Thyroid gland (tissue), 4 donors: ENCODE measurements at regions not wholly inside any gene's neighbourhood (a gene's known extent, or its start where the extent isn't known, plus 50 kb on each side); places are given as distances from the start of the nearest gene placed in this dataset.

ENCODE experiments used
- DNase-seq, 2 donors: peaks; one replicate each; pipeline ENCODE4 v3.0.0-alpha.2; 2019
- H3K27ac ChIP-seq, 3 donors: fragments of 200-600 bp; sonication (generic); 1 replicate in 2 of 3; 2 replicates in 1 of 3; pipeline ENCODE4 v1.5.1; 2016 to 2019; ENCODE audit warnings: mild to moderate bottlenecking in 1 of 3, moderate library complexity in 1 of 3
- H3K27me3 ChIP-seq: fragments of 200-600 bp; sonication (generic); one replicate; pipeline ENCODE4 v1.5.1; 2019
- H3K36me3 ChIP-seq, 2 donors: fragments of 200-600 bp; sonication (generic); one replicate each; pipeline ENCODE4 v1.5.1; 2016 to 2019
- H3K4me1 ChIP-seq, 2 donors: fragments of 200-600 bp; sonication (generic); one replicate each; pipeline ENCODE4 v1.5.1; 2017 to 2019
- H3K4me3 ChIP-seq, 3 donors: fragments of 200-600 bp; sonication (generic); replicated peaks in 1 of 3; 1 replicate in 2 of 3; 2 replicates in 1 of 3; pipeline ENCODE4 v1.5.1; 2016; ENCODE audit warnings: mild to moderate bottlenecking in 1 of 3
- H3K9me3 ChIP-seq: fragments of 200-600 bp; sonication (generic); one replicate; pipeline ENCODE4 v1.5.1; 2017
- POLR2A ChIP-seq, 2 donors: fragments of 450-650 bp; IDR thresholded peaks; one replicate each; pipeline ENCODE4 v1.6.1; 2017; ENCODE audit warnings: antibody characterized with exemption in 2 of 2, mild to moderate bottlenecking in 2 of 2, moderate library complexity in 1 of 2
- WGBS, 2 donors: methylation state at CpG; one replicate each; pipeline ENCODE4 v1.1.5; 2017; 5-methylcytosine and 5-hydroxymethylcytosine counted together
- intact Hi-C: fragments of 100-400 bp; cut with DNase I; formaldehyde crosslinking; loops from one replicate; pipeline ENCODE4 v1.15.1; 2023
- TF ChIP-seq, protein P1 (sequence below), 6 experiments: fragments of 200-600 bp in 3 of 6; fragments of 450-650 bp in 3 of 6; sonication (generic) in 3 of 6; IDR thresholded peaks; one replicate each; pipeline ENCODE4 v1.5.1; 2016 to 2019; ENCODE audit warnings: antibody characterized with exemption in 6 of 6, mild to moderate bottlenecking in 2 of 6, inconsistent platforms in 1 of 6, moderate library complexity in 1 of 6

DNA sequence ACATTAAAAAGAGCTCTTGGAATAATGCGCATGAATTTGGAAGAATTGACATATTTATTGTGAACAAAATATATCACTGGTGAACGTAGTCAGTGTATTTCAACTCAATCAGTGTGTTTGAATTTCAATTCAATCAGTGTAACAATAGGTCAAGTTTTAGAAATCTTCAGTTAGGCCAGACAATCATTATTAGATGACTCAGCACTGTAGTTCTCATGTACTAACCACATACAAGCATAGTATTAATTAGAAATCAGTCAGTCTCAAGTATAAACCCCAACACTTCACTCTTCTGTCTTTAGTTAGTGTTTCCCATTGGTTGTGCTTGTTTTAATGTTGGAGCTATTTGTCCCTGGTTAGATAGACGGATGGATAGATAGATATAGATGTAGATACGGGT is 1247.9 kb downstream of the NXPH1 start:
- H3K36me3 ChIP-seq = no peaks in the 10 kb centered on the region
- no peak overlapping the region for H3K4me3 ChIP-seq
- H3K9me3 ChIP-seq = no peaks in the 10 kb centered on the region
- no peak for DNase-seq
- no peak overlapping the region for H3K27ac ChIP-seq
- H3K4me1 ChIP-seq = no peaks in the 10 kb centered on the region
- no peak for TF ChIP-seq POLR2A (IDR thresholded peaks at IDR 0.05)
- TF ChIP-seq, protein P1, sequence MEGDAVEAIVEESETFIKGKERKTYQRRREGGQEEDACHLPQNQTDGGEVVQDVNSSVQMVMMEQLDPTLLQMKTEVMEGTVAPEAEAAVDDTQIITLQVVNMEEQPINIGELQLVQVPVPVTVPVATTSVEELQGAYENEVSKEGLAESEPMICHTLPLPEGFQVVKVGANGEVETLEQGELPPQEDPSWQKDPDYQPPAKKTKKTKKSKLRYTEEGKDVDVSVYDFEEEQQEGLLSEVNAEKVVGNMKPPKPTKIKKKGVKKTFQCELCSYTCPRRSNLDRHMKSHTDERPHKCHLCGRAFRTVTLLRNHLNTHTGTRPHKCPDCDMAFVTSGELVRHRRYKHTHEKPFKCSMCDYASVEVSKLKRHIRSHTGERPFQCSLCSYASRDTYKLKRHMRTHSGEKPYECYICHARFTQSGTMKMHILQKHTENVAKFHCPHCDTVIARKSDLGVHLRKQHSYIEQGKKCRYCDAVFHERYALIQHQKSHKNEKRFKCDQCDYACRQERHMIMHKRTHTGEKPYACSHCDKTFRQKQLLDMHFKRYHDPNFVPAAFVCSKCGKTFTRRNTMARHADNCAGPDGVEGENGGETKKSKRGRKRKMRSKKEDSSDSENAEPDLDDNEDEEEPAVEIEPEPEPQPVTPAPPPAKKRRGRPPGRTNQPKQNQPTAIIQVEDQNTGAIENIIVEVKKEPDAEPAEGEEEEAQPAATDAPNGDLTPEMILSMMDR (IDR thresholded peaks at IDR 0.05) = no peak
- WGBS, 2 donors = 90 to 91% methylated on average over 4 of the region's 4 CpGs
- no peaks in the 10 kb centered on the region for H3K27me3 ChIP-seq
- intact Hi-C loops = no loop called here

DNA sequence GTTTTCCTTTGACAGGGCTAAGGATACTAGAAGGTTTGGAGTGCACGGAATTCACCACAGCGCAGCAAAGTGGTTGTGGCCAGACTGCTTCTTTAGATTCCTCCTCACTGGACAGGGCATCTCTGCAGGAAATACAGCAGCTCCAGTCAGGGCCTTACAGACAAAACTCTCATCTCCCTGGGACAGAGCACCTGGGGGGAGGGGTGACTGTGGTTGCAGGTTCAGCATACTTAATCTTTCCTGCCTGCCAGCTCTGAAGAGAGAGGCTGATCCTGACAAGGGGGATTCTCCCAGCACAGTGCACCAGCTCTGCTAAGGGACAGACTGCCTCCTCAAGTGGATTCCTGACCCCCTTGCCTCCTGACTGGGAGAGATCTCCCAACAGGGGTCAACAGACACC is 1257.9 kb downstream of the NXPH1 start:
- Histone ChIP-seq H3K27ac (no peak overlapping the region), H3K27me3 (no peaks in the 10 kb centered on the region), H3K4me3 (no peak overlapping the region), H3K4me1 (no peaks in the 10 kb centered on the region), H3K36me3 (no peaks in the 10 kb centered on the region), H3K9me3 (no peaks in the 10 kb centered on the region)
- 33 to 66% methylated on average over 2 of the region's 2 CpGs for WGBS, 2 donors
- intact Hi-C loops = no loop called here
- DNase-seq = peak in 1 of 2 donors; percentile 14
- no peak for TF ChIP-seq POLR2A (IDR thresholded peaks at IDR 0.05)
- TF ChIP-seq, protein P1 (IDR thresholded peaks at IDR 0.05) = no peak

DNA sequence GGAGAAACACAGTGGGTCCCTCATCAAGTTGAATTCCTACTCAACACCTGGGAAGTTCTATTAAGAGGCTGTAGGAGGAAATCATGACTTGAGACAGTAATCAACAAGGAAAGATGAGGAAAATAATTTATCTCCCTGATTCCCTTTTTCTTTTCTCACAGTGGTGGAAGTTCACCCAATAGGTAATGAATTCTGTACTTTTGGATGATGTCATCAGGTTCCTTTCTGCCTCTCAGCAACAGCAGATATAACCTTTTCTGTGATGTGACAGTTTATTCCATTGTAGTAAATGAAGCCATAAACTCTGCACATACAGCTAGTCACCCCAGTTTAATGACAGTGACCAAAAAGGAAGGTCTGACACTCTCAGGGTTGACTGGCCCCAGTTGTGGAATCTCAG is 1265.0 kb downstream of the NXPH1 start:
- H3K9me3 ChIP-seq = no peaks in the 10 kb centered on the region
- no peaks in the 10 kb centered on the region for H3K27me3 ChIP-seq
- H3K4me3 ChIP-seq = no peak overlapping the region
- H3K27ac ChIP-seq = no peak overlapping the region
- intact Hi-C loops = no loop called here
- no peaks in the 10 kb centered on the region for H3K36me3 ChIP-seq
- no peak for TF ChIP-seq POLR2A (IDR thresholded peaks at IDR 0.05)
- TF ChIP-seq, protein P1 (IDR thresholded peaks at IDR 0.05) = no peak
- no peaks in the 10 kb centered on the region for H3K4me1 ChIP-seq
- DNase-seq = no peak

DNA sequence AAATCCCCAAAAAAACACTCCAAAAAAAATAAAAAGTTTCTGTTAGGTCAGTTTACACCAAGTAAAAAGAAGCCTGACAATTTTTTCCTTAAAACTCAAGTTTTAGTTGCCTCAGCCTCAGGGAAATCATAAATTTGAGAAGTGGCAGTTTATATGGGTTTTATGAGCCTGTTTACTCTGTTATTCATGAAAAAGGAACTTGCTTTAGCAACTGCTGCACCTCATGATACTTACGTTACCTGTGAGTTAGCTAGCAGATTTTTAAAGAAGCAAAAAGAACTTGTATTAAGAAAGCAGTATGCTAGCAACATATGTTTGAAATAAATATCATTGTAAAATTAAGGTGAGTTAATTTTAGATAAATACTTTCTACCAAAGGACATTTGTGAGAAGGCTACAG is 1264.5 kb upstream of the PHF14 start:
- intact Hi-C loops = no loop called here
- no peaks in the 10 kb centered on the region for H3K9me3 ChIP-seq
- H3K36me3 ChIP-seq = no peaks in the 10 kb centered on the region
- no peaks in the 10 kb centered on the region for H3K27me3 ChIP-seq
- no peak overlapping the region for H3K4me3 ChIP-seq
- no peak for TF ChIP-seq POLR2A (IDR thresholded peaks at IDR 0.05)
- TF ChIP-seq, protein P1 (IDR thresholded peaks at IDR 0.05) = no peak
- H3K27ac ChIP-seq = no peak overlapping the region
- WGBS, 2 donors = 90 to 92% methylated on average over 1 of the region's 1 CpG
- no peak for DNase-seq
- H3K4me1 ChIP-seq = no peaks in the 10 kb centered on the region

DNA sequence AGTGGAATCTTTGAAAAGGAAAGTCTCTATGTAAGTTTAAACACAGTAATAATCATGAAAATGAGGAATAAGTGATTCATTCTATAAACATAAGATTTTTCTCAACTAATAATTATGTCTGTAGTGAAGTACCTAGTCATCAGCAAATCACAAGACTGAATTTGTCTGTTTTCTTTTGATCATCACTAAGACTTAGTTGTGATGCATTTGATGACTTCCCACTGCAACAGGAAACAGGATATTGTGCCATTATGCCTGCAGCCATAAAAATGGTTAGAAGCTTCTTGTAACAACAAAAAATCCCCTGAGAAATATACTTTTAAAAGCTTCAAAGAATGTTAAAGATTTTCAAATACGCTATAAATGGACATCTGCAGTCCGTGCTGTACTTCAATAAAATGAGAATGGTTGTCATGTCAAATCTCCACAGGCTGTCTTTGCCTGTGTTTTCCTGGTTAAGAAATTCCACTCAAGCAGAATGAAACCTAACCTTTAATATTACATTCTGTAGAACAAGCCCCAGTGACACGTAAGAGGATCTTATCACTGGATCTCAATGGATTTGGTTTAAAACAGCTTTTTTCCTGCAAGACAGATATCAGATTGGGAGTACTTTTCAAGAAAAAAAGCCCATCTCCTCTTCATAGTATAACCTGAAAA is 1262.3 kb upstream of the PHF14 start:
- no peaks in the 10 kb centered on the region for H3K36me3 ChIP-seq
- no peak for DNase-seq
- H3K9me3 ChIP-seq = no peaks in the 10 kb centered on the region
- WGBS, 2 donors = 60 to 70% methylated on average over 3 of the region's 3 CpGs
- H3K4me3 ChIP-seq = no peak overlapping the region
- no peaks in the 10 kb centered on the region for H3K27me3 ChIP-seq
- H3K4me1 ChIP-seq = no peaks in the 10 kb centered on the region
- no peak for TF ChIP-seq POLR2A (IDR thresholded peaks at IDR 0.05)
- TF ChIP-seq, protein P1 (IDR thresholded peaks at IDR 0.05) = no peak
- intact Hi-C loops = no loop called here
- no peak overlapping the region for H3K27ac ChIP-seq
